Neural progenitor cell (in vitro differentiated cells): ENCODE measurements at regions not wholly inside any gene's neighbourhood (a gene's known extent, or its start where the extent isn't known, plus 50 kb on each side); places are given as distances from the start of the nearest gene placed in this dataset.

Source experiments
- DNase-seq: peaks from one replicate; pipeline ENCODE4 v3.0.0-alpha.2; 2016; ENCODE audit warnings: low spot score
- H2AFZ ChIP-seq: fragments of 200-600 bp; sonication (generic); replicated peaks from 2 replicates; pipeline ENCODE4 v1.6.1; 2016; ENCODE audit warnings: antibody characterized with exemption
- H3F3A ChIP-seq: fragments of 200-600 bp; sonication (generic); 2 replicates; pipeline ENCODE4 v1.6.1; 2016; ENCODE audit warnings: antibody characterized with exemption, low read depth
- H3K27ac ChIP-seq: fragments of 200-600 bp; sonication (generic); 2 replicates; pipeline ENCODE4 v1.5.1; 2016; ENCODE audit warnings: mild to moderate bottlenecking
- H3K27me3 ChIP-seq: fragments of 200-600 bp; sonication (generic); 2 replicates; pipeline ENCODE4 v1.6.1; 2016; ENCODE audit warnings: mild to moderate bottlenecking, moderate library complexity
- H3K36me3 ChIP-seq: fragments of 200-600 bp; sonication (generic); 2 replicates; pipeline ENCODE4 v1.5.1; 2016
- H3K4me1 ChIP-seq: fragments of 200-600 bp; sonication (generic); 2 replicates; pipeline ENCODE4 v1.6.1; 2016; ENCODE audit warnings: mixed run types
- H3K4me2 ChIP-seq: fragments of 200-600 bp; sonication (generic); 2 replicates; pipeline ENCODE4 v1.6.1; 2016
- H3K4me3 ChIP-seq: fragments of 200-600 bp; sonication (generic); 2 replicates; pipeline ENCODE4 v1.5.1; 2016
- H3K79me2 ChIP-seq: fragments of 200-600 bp; sonication (generic); 2 replicates; pipeline ENCODE4 v1.6.1; 2016; ENCODE audit warnings: low read depth
- H3K9ac ChIP-seq: fragments of 200-600 bp; sonication (generic); 2 replicates; pipeline ENCODE4 v1.6.1; 2016
- H3K9me3 ChIP-seq: fragments of 200-600 bp; sonication (generic); 2 replicates; pipeline ENCODE4 v1.5.1; 2016; ENCODE audit warnings: low read depth
- H4K20me1 ChIP-seq: fragments of 200-600 bp; sonication (generic); 2 replicates; pipeline ENCODE4 v1.6.1; 2016; ENCODE audit warnings: low read depth
- H3K27ac Mint-ChIP-seq: 3 replicates; pipeline ENCODE4 v1.8.0; 2021; ENCODE audit warnings: mixed read lengths
- H3K27me3 Mint-ChIP-seq: 2 replicates; pipeline ENCODE4 v1.8.0; 2022; ENCODE audit warnings: low read depth, mild to moderate bottlenecking, inconsistent platforms, moderate library complexity, mixed read lengths; ENCODE audit not compliant: insufficient read depth
- H3K36me3 Mint-ChIP-seq: 3 replicates; pipeline ENCODE4 v1.8.0; 2021; ENCODE audit warnings: mixed read lengths
- H3K4me1 Mint-ChIP-seq: 3 replicates; pipeline ENCODE4 v1.8.0; 2021; ENCODE audit warnings: mixed read lengths
- H3K4me3 Mint-ChIP-seq: 3 replicates; pipeline ENCODE4 v1.8.0; 2021; ENCODE audit warnings: mild to moderate bottlenecking, moderate library complexity, mixed read lengths
- H3K9me3 Mint-ChIP-seq: 3 replicates; pipeline ENCODE4 v1.8.0; 2020; ENCODE audit warnings: mixed read lengths
- EZH2 ChIP-seq: fragments of 200-600 bp; sonication (generic); IDR thresholded peaks from 2 replicates; pipeline ENCODE4 v1.6.1; 2017; ENCODE audit warnings: antibody characterized with exemption, mild to moderate bottlenecking, moderate library complexity
- EZH2phosphoT487 ChIP-seq: fragments of 200-600 bp; sonication (generic); IDR thresholded peaks from 2 replicates; pipeline ENCODE4 v1.6.1; 2017; ENCODE audit warnings: antibody characterized with exemption
- TF ChIP-seq, protein P1 (sequence below): fragments of 200-600 bp; sonication (generic); IDR thresholded peaks from 2 replicates; pipeline ENCODE4 v1.5.1; 2017; ENCODE audit warnings: antibody characterized with exemption, mild to moderate bottlenecking

DNA sequence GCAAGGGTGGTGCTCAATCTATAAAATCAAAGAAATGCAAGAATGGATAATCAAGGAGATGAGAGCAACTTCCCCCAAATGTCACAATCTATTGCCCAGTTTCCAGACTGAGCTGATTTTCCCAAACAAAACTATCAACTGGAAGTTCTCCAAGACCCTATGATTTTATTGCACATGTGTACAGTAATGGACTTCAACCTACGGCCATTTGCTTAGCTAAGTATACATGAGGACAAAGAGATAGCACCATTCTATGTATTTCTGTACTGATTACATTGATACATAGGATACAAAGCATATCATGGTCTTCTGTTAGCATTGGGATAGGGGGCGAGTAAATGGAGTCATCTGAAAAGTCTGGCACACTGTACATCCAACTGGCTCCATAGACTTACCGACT is 407.8 kb downstream of the GABRG1 start:
- TF ChIP-seq EZH2 (no peak), EZH2phosphoT487 (no peak)
- TF ChIP-seq, protein P1, sequence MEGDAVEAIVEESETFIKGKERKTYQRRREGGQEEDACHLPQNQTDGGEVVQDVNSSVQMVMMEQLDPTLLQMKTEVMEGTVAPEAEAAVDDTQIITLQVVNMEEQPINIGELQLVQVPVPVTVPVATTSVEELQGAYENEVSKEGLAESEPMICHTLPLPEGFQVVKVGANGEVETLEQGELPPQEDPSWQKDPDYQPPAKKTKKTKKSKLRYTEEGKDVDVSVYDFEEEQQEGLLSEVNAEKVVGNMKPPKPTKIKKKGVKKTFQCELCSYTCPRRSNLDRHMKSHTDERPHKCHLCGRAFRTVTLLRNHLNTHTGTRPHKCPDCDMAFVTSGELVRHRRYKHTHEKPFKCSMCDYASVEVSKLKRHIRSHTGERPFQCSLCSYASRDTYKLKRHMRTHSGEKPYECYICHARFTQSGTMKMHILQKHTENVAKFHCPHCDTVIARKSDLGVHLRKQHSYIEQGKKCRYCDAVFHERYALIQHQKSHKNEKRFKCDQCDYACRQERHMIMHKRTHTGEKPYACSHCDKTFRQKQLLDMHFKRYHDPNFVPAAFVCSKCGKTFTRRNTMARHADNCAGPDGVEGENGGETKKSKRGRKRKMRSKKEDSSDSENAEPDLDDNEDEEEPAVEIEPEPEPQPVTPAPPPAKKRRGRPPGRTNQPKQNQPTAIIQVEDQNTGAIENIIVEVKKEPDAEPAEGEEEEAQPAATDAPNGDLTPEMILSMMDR, result no peak
- H3F3A ChIP-seq, result no peaks in the 10 kb centered on the region
- Mint-ChIP-seq H3K36me3 (no peaks in the 10 kb centered on the region), H3K27ac (no peak overlapping the region), H3K9me3 (peaks cover 2% of the 10 kb centered on the region), H3K4me1 (no peaks in the 10 kb centered on the region), H3K4me3 (no peak overlapping the region), H3K27me3 (peaks cover 2% of the 10 kb centered on the region)
- no peak overlapping the region for H3K9ac ChIP-seq
- no peak for DNase-seq
- H3K4me1 ChIP-seq, result no peaks in the 10 kb centered on the region
- no peak overlapping the region for H3K27ac ChIP-seq
- no peak overlapping the region for H2AFZ ChIP-seq
- no peaks in the 10 kb centered on the region for H3K27me3 ChIP-seq
- H3K36me3 ChIP-seq, result no peaks in the 10 kb centered on the region
- no peaks in the 10 kb centered on the region for H3K79me2 ChIP-seq
- H3K4me3 ChIP-seq, result no peak overlapping the region
- no peaks in the 10 kb centered on the region for H4K20me1 ChIP-seq
- no peak overlapping the region for H3K4me2 ChIP-seq
- no peaks in the 10 kb centered on the region for H3K9me3 ChIP-seq

DNA sequence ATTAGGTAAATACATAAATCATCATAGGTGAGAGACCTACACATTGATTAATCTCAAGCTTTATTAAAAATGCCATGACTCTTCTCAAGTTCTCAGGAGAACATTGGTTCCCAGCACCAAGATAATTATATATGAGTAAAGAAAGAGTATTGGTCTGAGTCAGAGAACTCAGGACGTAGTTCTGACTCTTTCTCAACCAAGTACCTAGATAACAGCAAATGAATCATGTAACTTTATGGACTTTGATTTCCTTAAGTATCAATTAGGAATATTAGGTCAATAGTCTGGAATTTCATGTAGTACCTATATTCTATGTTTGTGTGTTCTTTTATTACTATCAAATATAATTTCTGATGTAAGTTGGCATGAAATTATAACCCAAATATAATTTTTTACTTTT is 409.9 kb downstream of the GABRG1 start:
- H3K4me1 ChIP-seq, result no peaks in the 10 kb centered on the region
- no peaks in the 10 kb centered on the region for H3K36me3 Mint-ChIP-seq
- H3K27ac ChIP-seq, result no peak overlapping the region
- H3K27me3 ChIP-seq, result no peaks in the 10 kb centered on the region
- TF ChIP-seq EZH2 (no peak), EZH2phosphoT487 (no peak)
- TF ChIP-seq, protein P1, result no peak
- H3K9me3 ChIP-seq, result no peaks in the 10 kb centered on the region
- H3K9ac ChIP-seq, result no peak overlapping the region
- H3K27me3 Mint-ChIP-seq, result peaks cover under 1% of the 10 kb centered on the region
- H3K36me3 ChIP-seq, result no peaks in the 10 kb centered on the region
- no peak overlapping the region for H3K27ac Mint-ChIP-seq
- DNase-seq, result no peak
- H2AFZ ChIP-seq, result no peak overlapping the region
- no peak overlapping the region for H3K4me2 ChIP-seq
- no peaks in the 10 kb centered on the region for H4K20me1 ChIP-seq
- no peak overlapping the region for H3K4me3 Mint-ChIP-seq
- no peaks in the 10 kb centered on the region for H3K79me2 ChIP-seq
- no peak overlapping the region for H3K4me3 ChIP-seq
- no peaks in the 10 kb centered on the region for H3F3A ChIP-seq
- no peaks in the 10 kb centered on the region for H3K4me1 Mint-ChIP-seq
- H3K9me3 Mint-ChIP-seq, result peaks cover 2% of the 10 kb centered on the region

DNA sequence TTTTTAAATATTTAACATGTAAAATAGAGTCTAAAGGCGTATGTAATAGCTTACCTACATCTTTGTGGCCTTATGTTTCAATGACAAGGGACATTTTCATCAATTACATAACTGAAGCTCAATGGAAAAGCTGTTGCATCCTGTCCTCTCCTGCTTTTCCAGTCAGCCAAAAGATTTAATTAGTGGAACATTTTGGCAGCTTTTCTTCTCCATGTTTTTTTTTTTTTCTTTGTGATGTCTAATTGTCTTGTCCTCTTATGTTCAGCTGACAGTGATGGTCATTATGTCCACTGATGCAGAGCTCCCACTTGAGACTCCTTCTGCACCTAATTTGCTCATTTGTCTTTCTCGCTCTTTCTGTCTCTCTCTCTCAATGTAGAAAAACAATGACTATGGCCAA is 422.2 kb downstream of the GABRG1 start:
- Histone ChIP-seq H3K4me3 (no peak overlapping the region), H3K79me2 (no peaks in the 10 kb centered on the region), H2AFZ (no peak overlapping the region), H3K9me3 (no peaks in the 10 kb centered on the region), H3K4me1 (no peaks in the 10 kb centered on the region), H3K36me3 (no peaks in the 10 kb centered on the region), H3F3A (no peaks in the 10 kb centered on the region), H3K27ac (no peak overlapping the region), H3K9ac (no peak overlapping the region), H3K27me3 (no peaks in the 10 kb centered on the region), H3K4me2 (no peak overlapping the region), H4K20me1 (no peaks in the 10 kb centered on the region)
- no peaks in the 10 kb centered on the region for H3K36me3 Mint-ChIP-seq
- H3K4me1 Mint-ChIP-seq, result no peaks in the 10 kb centered on the region
- no peak overlapping the region for H3K27ac Mint-ChIP-seq
- TF ChIP-seq EZH2 (no peak), EZH2phosphoT487 (no peak)
- TF ChIP-seq, protein P1, result no peak
- no peaks in the 10 kb centered on the region for H3K9me3 Mint-ChIP-seq
- no peaks in the 10 kb centered on the region for H3K27me3 Mint-ChIP-seq
- H3K4me3 Mint-ChIP-seq, result no peak overlapping the region
- DNase-seq, result no peak

DNA sequence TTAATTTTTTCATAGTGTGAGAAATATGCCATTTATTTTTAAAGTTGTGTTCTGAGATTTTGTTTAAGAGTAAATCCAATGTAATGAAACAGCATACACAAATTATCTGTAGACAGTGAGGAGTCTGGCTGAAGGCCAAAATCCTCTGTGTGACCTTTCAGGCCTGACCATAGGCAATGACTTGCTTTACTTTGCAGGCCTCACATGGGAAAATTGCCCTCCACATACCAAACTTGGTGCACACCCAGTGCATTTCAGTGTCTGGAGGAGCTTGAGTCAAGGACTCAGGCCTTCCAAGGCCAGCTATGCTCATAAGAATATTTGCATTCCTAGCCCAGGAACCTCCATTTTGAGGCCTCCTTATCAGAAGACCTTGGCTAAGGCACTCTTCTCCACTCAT is 430.1 kb downstream of the GABRG1 start:
- H3K9me3 Mint-ChIP-seq, result peaks cover 2% of the 10 kb centered on the region
- Histone ChIP-seq H3K4me2 (no peak overlapping the region), H2AFZ (peak overlapping the region; percentile 10), H3K9ac (no peak overlapping the region), H3K79me2 (no peaks in the 10 kb centered on the region), H3K4me1 (peaks cover 6% of the 10 kb centered on the region), H3F3A (no peaks in the 10 kb centered on the region), H3K36me3 (no peaks in the 10 kb centered on the region), H3K4me3 (no peak overlapping the region), H3K9me3 (no peaks in the 10 kb centered on the region), H4K20me1 (no peaks in the 10 kb centered on the region), H3K27me3 (no peaks in the 10 kb centered on the region), H3K27ac (no peak overlapping the region)
- TF ChIP-seq EZH2, result no peak
- TF ChIP-seq EZH2phosphoT487, result no peak
- TF ChIP-seq, protein P1, result no peak
- no peak for DNase-seq
- no peak overlapping the region for H3K27ac Mint-ChIP-seq
- H3K4me1 Mint-ChIP-seq, result no peaks in the 10 kb centered on the region
- H3K4me3 Mint-ChIP-seq, result no peak overlapping the region
- no peaks in the 10 kb centered on the region for H3K36me3 Mint-ChIP-seq
- no peaks in the 10 kb centered on the region for H3K27me3 Mint-ChIP-seq
